ENCODE measurements at regions not wholly inside any gene's neighbourhood (a gene's known extent, or its start where the extent isn't known, plus 50 kb on each side); places are given as distances from the start of the nearest gene placed in this dataset.

- ChIA-PET RAD21 (ENCODE audit: low non-redundant PET in 1 of 2, low total read pairs in 2 of 2, uncharacterized antibody in 2 of 2, unreplicated experiment in 2 of 2) (no interaction called here), CTCF (no interaction called here), POLR2A (no interaction called here)
- TF ChIP-seq ZBTB33 (IDR thresholded peaks at IDR 0.05; ENCODE audit: extremely low read depth, insufficient replicate concordance, low read length), result no peak
- H3K9me2 ChIP-seq (ENCODE audit: insufficient read depth), result no peaks in the 10 kb centered on the region
- H3K36me3 ChIP-seq (ENCODE audit: control insufficient read depth in 1 of 2, insufficient read depth in 2 of 2, low read length in 2 of 2), result no peaks in the 10 kb centered on the region
- DNase-seq (ENCODE audit: low read depth, low spot score) (no peak), ATAC-seq (no peak)
- no peaks in the 10 kb centered on the region for H4K20me1 ChIP-seq (ENCODE audit: insufficient read depth)
- H3K79me2 ChIP-seq (ENCODE audit: insufficient read depth, low read length), result no peaks in the 10 kb centered on the region
- intact Hi-C loops (cut with micrococcal nuclease), result no loop called here
- H3K4me1 ChIP-seq (ENCODE audit: control insufficient read depth in 1 of 2, insufficient read depth in 2 of 2, low read length in 2 of 2), result no peaks in the 10 kb centered on the region
- no TSS peak for BruUV-seq (replicated peaks)
- no peak overlapping the region for H3K27ac ChIP-seq (ENCODE audit: low read depth, low read length)
- H3K9me3 ChIP-seq (ENCODE audit: control insufficient read depth in 1 of 2, insufficient read depth in 1 of 2, low read depth in 1 of 2, low read length in 2 of 2), result no peaks in the 10 kb centered on the region
- H2AFZ ChIP-seq (ENCODE audit: low read depth, low read length, poor library complexity, severe bottlenecking), result no peak overlapping the region
- no peak overlapping the region for H3K4me3 ChIP-seq (replicated peaks in 1 of 2; ENCODE audit: low read depth in 1 of 2, low read length in 2 of 2)
- H3K27me3 ChIP-seq (ENCODE audit: insufficient read depth, low read length), result peaks cover 6% of the 10 kb centered on the region; the same call in 1 of the 2 replicates
- no peak overlapping the region for H3K9ac ChIP-seq (ENCODE audit: low read length)
- H3K4me2 ChIP-seq (ENCODE audit: low read length), result no peak overlapping the region
Observed at GRCh38 chr16:73993878-73994277, 302.7 kb upstream of the PSMD7 start.

DNA sequence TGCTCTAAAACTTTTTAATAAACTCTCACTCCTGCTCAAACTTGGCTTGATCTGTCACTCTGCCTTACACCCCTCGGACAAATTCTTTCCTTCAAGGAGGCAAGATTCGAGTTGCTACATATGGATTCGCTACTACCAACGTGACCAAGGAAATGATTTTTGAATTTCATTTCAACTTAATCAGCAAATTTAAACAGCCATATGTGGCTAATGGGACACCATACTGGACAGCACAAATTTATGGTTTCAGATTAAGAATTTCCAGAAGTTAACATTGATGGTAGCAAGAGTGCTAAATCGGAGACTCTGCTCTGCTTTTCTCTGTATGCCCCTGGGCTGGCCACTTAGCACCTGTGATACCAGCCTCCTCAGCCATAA lies 318.2 kb upstream of the PSMD7 start:
- ChIA-PET CTCF (no interaction called here), RAD21 (ENCODE audit: low non-redundant PET in 1 of 2, low total read pairs in 2 of 2, uncharacterized antibody in 2 of 2, unreplicated experiment in 2 of 2) (no interaction called here), POLR2A (no interaction called here)
- H3K79me2 ChIP-seq (ENCODE audit: insufficient read depth, low read length), result no peaks in the 10 kb centered on the region
- intact Hi-C loops (cut with micrococcal nuclease), result no loop called here
- H3K4me3 ChIP-seq (replicated peaks in 1 of 2; ENCODE audit: low read depth in 1 of 2, low read length in 2 of 2), result no peak overlapping the region
- no peak for TF ChIP-seq ZFX (IDR thresholded peaks at IDR 0.05)
- no peak for TF ChIP-seq CEBPB (IDR thresholded peaks at IDR 0.05; ENCODE audit: low read depth)
- no peak for TF ChIP-seq CBX3 (IDR thresholded peaks at IDR 0.05; ENCODE audit: low read depth)
- TF ChIP-seq TCF7L2 (IDR thresholded peaks at IDR 0.05; ENCODE audit: borderline replicate concordance, extremely low read depth, insufficient read depth, insufficient read length), result no peak
- TF ChIP-seq RAD21 (IDR thresholded peaks at IDR 0.05; ENCODE audit: low read depth), result no peak
- no peak for TF ChIP-seq SP1 (IDR thresholded peaks at IDR 0.05; ENCODE audit: low read depth)
- TF ChIP-seq FOSL1 (IDR thresholded peaks at IDR 0.05; ENCODE audit: low read depth), result no peak
- TF ChIP-seq EZH2phosphoT487 (IDR thresholded peaks at IDR 0.05; ENCODE audit: borderline replicate concordance), result no peak
- TF ChIP-seq ELF1 (IDR thresholded peaks at IDR 0.05; ENCODE audit: borderline replicate concordance, low read depth), result no peak
- TF ChIP-seq, protein P1, sequence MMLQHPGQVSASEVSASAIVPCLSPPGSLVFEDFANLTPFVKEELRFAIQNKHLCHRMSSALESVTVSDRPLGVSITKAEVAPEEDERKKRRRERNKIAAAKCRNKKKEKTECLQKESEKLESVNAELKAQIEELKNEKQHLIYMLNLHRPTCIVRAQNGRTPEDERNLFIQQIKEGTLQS (IDR thresholded peaks at IDR 0.05), result no peak
- no peak for TF ChIP-seq SRF (IDR thresholded peaks at IDR 0.05; ENCODE audit: low read depth)
- no peak for TF ChIP-seq SIN3A (IDR thresholded peaks at IDR 0.05; ENCODE audit: low read depth)
- no peak overlapping the region for H3K4me2 ChIP-seq (ENCODE audit: low read length)
- H3K27ac ChIP-seq (ENCODE audit: low read depth, low read length), result no peak overlapping the region
- no peaks in the 10 kb centered on the region for H3K9me3 ChIP-seq (ENCODE audit: control insufficient read depth in 1 of 2, insufficient read depth in 1 of 2, low read depth in 1 of 2, low read length in 2 of 2)
- H3K9ac ChIP-seq (ENCODE audit: low read length), result no peak overlapping the region
- no peaks in the 10 kb centered on the region for H3K9me2 ChIP-seq (ENCODE audit: insufficient read depth)
- H3K27me3 ChIP-seq (ENCODE audit: insufficient read depth, low read length), result peaks cover 12% of the 10 kb centered on the region
- DNase-seq (ENCODE audit: low read depth, low spot score), result no peak
- no peaks in the 10 kb centered on the region for H4K20me1 ChIP-seq (ENCODE audit: insufficient read depth)
- BruUV-seq (replicated peaks), result no TSS peak
- no peak overlapping the region for H2AFZ ChIP-seq (ENCODE audit: low read depth, low read length, poor library complexity, severe bottlenecking)
- H3K4me1 ChIP-seq (ENCODE audit: control insufficient read depth in 1 of 2, insufficient read depth in 2 of 2, low read length in 2 of 2), result no peaks in the 10 kb centered on the region
- no peak for ATAC-seq
- no peaks in the 10 kb centered on the region for H3K36me3 ChIP-seq (ENCODE audit: control insufficient read depth in 1 of 2, insufficient read depth in 2 of 2, low read length in 2 of 2)
